Activated CD4-positive, alpha-beta T cell treated with anti-CD3 and anti-CD28 coated beads, Interleukin-10, Interleukin-2, amounts not matched to agents 100 ng/mL and 50 ng/mL, durations not matched to agents 16 hours and 8 hours (primary cell): ENCODE measurements at regions not wholly inside any gene's neighbourhood (a gene's known extent, or its start where the extent isn't known, plus 50 kb on each side); places are given as distances from the start of the nearest gene placed in this dataset.
"Not testable (repeated sequence)": the region's sequence is repeated elsewhere in the genome, so short reads cannot be mapped to it uniquely, and the experiment has no call there.

Experiments used
- DNase-seq: peaks from one replicate; pipeline ENCODE4 v3.0.0-alpha.2; 2020

DNA sequence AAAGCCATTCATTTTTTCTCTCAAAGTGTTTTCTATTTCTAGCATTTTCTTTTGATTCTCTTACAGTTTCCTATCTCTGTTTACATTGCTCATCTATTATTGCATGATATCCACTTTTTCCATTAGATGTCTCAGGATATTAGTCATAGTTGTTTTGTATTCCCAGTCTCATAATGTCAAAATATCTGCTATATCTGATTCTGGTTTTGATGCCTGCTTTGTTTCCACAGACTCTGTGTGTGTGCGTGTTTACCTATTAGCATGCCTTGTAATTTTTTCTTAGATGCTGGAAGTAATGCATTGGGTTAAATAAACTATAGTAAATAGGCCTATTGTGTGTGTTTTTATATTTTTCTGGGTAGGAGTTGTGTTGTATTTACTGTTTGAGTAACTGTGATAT lies 1126.3 kb downstream of the SORCS1 start:
- DNase-seq, result no peak

DNA sequence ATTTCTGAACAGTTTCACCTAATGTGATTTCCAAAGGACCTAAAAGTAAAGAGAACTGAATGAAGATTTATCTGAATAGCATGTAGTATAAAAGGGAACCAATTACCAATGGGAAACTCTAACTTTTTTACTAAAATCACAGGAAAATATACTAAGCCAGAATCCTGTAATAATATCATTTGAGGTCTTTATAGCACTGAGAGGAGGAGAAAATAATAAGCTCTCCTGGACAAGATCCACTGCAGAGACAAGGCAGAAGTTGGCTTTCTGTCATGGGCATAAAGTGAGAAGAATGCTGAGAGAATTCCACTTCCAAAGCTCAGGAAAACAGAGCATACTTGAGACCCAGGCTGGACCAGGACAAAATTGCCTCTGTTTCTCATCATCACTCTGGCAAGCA lies 1131.4 kb downstream of the SORCS1 start:
- DNase-seq, result no peak

DNA sequence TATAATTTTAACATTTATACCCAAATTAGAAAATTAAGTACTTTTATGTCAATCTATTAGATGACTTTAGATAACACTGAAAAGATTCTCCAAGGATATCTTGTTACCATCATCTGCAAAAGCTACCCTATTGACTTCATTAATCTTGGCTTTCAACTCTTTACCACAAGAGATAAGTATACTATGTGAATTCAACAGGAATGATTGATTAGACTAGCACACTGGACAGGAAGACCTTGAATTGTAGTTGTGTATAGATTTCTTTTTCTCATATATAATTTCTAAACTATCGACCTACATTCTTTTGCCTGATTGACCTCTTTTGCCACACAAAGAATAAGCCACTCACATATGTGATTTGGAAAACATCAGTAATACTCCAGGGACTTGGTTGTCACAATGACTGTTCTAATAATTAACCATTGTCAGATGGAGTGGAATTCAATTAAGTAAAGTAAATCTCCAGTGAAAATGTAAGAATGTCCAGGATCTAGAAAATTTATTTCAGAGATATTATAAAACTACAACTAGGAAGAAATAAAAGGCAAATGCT lies 1132.0 kb downstream of the SORCS1 start:
- no peak for DNase-seq

DNA sequence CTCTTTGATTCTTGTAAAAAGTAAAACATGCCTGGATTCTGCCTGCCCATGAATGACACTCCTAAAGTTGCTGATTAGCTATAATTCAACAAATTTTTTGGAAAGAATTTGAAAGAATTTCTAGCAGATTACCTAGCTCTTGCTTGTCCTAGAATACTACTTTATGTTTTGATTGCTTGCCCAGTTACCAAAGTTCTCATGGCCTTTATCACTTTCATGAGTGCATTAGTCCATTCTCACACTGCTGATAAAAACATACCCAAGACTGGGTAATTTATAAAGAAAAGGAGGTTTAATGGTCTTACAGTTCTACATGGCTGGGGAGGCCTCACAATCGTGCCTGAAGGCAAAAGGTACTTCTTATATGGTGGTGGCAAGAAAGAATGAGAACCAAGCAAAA lies 1137.3 kb downstream of the SORCS1 start:
- DNase-seq, result no peak

DNA sequence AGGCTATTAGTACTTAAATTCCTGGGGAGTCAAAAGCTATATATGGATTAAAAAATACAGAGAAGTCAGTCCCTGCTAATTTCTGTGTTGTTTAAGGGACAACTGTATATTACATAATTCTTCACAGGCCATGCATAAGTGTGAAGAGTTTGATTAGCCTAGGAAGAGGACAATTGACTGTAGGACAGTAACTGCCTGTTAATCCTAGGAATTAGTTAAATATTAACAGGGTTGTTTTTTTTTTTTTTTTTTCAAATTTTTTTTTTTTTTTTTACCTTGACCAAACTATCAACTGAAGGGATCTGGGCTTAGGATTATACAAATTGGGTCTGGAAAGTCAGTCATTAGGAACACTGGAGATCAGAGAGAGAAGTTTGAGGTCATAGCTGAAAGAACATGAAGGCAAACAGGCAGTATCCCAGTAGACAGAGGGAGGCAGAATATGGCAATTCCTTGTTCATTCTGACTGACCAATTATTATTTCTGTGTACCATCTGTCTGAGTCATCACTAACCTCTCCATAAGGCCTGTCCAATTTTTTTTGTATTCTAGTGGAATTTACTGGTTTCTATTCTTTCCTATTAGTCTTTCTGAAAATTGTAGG lies 1139.2 kb downstream of the SORCS1 start:
- no peak for DNase-seq

DNA sequence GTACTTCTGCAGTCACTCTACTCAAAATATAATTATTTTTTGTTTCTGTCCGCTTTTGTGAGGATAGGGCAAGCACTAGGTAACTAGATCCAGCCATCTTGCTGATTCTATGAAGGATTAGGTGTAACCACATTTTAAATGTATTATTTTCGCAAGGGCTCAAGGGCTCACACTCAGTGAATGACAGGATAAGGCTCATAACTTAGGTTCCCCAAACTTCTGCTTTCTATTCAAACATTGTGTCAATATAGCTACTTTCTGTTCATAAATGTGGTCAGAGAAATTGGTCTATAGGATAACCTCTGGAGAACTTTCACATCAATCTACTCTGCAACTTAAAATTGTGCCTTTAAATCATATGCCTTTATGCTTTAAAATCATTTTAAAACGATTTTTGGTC lies 1141.2 kb downstream of the SORCS1 start:
- no peak for DNase-seq

DNA sequence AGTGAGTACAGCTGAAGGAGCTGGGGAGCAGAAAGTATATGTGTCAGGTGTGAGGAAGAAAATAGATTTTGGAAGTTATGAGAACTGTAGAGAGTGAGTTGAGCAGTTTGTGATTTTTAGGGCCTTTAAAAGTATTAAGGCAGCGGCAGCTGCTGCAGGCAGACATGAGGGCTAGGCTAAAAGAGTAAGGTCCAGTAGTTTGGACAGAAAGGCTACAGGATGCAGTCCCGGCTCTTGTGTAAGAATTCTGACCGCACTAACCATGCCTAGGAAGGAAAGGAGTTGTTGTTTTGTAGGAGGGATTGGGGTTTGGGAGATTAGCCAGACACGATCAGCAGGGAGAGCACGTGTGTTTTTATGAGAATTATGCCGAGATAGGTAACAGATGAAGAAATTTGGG lies 1144.9 kb downstream of the SORCS1 start:
- not testable (repeated sequence) for DNase-seq

DNA sequence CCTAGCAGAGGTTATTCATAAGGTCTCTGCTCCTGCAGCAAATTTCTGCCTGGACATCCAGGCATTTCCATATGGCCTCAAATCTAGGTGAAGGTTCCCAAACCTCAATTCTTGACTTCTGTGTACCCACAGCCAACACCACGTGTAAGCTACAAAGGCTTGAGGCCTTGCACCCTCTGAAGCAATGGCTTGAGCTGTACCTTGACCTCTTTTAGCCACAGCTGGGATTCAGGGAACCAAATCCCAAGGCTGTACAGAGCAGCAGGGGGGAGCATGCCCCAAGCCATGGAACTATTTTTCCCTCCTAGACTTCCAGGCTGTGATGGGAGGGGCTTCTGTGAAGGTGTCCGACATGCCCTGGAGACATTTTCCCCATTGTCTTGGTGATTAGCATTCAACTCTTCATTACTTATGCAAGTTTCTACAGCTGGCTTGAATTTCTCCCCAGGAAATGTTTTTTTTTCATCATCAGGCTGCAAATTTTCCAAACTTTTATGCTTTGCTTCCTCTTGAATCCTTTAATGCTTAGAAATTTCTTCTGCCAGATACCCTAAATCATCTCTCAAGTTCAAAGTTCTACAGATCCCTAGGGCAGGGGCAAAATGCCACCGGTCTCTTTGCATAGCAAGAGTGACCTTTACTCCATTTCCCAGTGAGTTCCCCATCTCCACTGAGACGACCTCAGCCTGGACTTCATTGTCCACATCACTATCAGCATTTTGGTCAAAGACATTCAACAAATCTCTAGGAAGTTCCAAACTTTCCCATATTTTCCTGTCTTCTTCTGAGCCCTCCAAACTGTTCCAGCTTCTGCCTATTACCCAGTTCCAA lies 1148.9 kb downstream of the SORCS1 start:
- not testable (repeated sequence) for DNase-seq

DNA sequence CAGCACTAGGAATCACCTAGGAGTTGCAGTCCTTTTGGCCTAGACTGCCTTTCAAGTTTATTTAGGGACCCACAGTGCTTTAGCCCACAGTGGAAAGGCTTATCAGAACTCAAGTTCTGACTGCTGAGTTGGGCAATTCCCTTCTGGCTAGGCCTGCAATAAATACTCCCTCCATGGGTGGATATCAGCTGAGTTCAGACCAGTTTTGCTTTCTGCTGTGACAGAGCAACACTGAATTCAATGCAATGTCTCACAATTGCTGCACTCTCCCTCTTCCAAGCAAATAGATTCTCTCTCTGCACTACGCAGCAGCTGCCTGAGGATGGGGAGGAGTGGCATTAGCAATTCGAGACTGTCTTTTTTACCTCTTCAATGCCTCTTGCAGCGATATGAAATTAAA lies 1153.3 kb downstream of the SORCS1 start:
- DNase-seq, result no peak

DNA sequence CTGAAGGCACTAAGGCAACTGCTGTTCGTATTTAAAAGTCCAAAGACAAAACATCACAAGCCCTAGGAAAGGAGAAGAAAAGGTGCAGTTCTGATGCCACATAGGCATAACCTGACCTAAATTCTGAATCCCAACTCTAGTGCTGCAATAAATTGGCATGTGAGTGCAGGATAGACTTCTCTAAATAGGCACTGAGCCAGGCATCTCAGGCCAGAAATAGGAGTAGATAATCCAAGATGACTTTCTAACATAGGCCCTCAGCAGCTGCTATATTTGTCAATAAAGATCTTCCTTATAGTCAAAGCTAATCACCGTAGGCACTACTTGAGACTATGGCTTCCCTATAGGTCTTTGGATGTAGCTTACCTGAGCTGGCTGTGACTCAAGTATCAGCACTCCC lies 1163.8 kb downstream of the SORCS1 start:
- DNase-seq, result no peak

DNA sequence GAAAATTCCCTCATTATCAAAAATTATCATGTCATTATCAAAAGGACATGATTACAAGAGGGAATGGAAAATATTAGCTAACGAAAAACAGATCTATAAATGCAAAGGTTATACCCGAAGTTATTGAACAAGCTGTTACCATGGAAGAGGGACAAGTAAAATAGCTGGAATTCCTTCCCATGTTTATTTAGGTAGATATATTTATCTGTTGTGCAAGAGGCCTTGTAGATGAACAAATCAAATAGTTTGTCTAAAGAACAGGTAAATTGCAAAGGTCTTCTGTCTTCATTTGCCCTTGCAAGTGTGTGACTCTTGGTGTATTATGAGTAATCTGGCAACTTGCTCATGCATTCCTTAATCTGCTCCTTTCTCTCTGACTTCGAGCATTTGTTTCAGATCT lies 1170.9 kb downstream of the SORCS1 start:
- no peak for DNase-seq

DNA sequence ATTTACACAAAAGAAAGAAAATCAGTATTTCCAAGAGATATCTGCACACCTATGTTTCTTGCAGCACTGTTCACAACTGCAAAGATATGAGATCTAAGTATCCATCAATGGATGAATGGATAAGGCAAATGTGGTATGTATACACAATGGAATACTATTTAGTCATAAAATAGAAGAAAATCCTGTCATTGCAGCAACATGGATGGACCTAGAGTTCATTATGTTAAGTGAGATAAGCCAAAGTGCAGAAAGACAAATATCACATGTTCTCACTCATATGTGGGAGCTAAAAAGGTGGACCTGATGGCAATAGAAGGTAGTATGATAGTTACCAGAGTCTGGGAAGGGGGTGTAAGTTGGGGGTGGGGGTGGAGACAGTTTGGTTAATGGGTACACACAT lies 1171.6 kb downstream of the SORCS1 start:
- DNase-seq, result no peak

DNA sequence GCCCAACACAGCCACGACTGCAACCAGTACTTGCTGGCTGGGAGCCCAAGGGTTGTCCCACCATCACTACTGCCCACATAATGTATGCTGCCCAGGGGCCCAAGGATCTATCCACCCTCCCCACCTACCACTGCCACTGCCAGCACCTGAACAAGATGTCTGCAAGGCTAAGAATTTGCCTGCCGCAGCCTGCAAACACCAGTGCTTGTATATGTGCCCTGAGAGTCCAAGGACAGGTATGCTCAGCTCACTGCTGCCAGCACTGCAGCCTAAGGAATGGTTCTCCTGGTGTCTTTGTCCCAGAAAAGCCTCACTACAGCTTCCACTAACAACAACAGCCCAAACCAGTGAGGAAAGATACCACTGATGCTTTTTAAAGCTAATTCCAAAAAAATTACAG lies 1174.0 kb downstream of the SORCS1 start:
- no peak for DNase-seq

DNA sequence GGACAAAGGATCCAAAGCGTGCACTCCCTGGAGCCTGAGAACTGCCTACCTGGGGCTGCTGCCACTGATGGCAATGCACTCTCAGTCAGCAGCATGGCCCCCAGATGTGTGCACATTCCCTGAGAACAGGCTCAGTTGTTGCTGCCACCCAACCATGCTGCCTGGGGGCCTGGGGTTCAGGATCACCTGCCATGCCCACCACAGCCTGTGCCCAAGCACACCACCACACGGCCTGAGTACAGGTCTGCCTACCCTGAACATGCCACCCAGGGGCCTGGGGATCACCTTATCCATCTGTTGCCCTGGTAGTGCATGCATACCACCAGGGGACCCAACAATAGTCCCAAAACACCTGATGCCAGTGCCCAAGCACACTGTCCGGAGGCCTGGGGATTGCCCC lies 1174.5 kb downstream of the SORCS1 start:
- DNase-seq, result no peak

DNA sequence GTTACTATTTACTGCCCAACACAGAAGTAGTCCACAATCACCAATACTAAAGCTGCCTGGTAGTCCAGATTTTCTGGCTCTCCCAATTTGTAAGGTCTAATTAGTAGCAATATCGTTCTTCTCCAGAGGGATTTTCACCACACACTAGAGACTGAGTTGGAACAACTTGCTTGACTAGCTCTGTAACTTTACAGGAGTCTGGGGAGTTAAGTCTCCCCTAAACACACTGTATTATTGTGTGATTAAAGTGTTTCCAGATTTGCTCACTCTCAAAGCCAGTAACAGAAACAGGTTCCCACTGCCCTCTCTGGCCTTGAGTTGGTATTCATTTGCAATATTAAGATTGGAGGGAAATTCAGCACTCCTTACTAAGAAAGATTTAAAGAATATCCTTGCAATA lies 1175.7 kb downstream of the SORCS1 start:
- DNase-seq, result no peak

DNA sequence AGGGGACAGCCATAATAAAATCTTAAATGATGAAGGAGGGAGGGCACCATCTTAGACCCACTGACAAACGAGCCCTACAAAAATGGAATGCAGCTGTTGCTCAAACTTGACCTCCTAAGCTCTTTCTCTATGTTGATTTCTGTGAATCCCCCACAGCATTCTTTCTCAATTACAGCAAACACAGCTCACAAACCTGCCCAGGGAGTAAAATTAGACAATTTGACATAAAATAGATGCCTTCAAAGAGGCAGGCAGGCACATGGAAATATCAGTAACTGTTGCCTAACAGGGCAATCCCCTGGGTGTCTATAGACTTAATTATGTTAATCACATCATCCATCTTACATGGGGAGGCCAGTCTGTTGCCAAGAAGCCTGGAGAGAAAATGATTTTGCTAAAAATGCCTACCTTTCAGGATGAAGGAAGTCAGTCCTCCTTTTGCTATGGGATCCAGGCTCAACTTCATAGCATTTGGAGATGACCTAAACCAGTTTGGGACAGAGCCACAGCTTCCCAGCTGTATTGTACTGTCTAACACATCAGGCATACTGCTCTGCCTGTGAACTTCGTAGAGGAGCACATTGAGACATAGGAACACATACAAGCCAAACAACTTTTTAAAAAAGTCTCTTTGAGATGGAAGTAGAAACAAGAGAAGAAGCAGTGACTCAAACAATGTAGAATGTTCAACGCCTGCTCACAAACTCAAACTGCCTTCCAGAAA lies 1177.4 kb downstream of the SORCS1 start:
- no peak for DNase-seq

DNA sequence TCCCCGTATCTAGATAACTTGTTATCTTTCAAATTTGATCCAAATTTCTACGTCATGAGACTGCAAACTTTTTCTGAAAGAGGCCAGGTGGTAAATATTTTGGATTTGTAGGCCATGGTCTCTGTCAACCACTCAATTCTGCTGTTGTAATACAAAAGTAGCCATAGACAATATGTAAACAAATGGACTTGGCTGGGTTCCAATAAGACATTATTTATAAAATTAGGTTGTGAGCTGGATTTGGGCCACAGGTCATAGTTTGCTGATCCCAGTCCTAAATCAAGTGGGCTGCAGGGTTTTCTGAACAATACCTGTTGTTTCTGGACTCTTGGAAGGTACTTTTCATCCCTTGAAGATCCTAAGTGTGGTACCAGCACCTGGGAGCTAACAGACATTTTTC lies 1178.0 kb downstream of the SORCS1 start:
- DNase-seq, result no peak

DNA sequence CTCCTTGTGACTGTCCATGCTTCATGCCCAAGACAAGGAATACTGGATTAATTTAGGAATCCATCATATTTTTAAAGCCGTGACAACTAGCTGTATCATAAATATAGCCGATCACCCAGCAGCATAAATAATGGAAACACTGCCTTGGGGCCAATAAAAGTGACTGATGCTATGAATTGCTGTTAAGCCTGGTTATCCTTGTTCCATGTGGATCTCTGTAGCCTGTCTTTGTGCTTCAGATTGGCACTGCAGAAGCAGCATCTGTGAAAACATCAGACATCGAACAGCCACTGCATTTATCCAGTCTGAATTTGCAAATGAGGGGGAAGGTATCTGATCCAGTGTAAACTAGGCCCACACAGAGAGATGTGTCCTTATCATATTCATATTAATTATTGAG lies 1181.8 kb downstream of the SORCS1 start:
- DNase-seq, result no peak

DNA sequence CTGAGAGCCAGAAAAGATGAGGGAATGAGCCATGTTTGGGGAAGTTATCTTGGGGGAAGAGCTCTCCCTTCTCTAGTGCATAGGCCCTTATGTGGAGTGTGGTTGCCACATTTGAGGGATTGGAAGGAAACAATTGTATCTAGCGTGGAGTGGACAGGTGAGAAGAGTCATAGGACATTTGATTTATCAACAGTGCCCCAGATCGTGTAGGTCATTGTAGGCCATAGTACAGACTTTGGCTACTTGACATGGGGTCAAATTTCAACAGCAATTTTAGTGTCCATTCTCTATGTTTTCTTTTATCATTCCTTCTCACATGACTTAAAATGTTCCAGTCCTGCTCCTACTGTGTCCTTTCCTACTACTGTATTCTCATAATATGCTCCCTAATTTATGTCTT lies 1182.8 kb downstream of the SORCS1 start:
- no peak for DNase-seq

DNA sequence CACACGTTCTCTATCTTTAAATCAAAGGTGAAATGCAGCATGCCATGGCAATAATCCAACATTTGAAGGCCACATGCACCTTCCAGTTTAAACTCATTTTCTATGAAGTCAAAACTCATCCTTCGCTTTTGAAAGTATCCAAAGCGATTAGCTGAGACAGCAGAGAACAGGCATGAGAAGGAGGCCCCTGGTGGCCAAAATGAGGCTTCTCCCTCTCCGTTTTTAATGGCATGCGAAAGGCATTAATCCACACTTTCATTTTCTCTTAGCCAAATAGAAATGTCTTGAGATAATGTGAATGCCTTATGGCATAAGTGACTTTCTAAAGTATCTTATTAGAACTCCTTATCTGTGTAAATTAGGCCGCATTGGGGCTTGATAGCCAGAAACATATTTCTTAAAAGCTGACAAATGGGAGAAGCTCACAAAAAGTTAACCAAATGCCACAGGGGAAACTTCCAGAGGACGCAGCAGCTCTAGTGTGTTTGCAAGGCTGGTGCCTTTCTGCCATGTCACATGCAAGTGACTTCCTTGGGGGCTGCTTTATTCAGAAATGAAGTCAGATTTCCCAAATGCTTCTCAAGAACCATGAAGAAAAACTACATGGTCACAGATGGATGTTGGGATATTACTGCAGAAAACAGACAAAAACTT lies 1189.6 kb downstream of the SORCS1 start:
- DNase-seq, result no peak

DNA sequence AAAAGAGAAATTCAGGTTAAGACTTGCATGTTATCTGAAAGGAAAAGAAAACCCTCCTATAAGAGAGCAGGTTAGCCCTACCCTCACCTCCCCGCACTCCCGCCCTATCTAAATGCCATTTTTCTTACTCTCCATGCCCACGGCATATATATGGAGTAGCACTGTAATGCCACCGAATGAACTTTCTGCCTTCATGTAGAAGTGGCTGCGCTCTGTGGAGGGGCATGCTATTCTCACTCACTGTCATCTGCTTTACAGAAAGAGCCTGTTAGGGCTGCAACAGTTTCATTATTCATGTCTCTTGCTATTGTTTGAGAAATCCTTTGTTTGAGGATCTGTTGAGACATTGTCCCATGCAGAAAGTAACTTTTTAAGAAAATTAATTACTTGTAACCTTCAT lies 1190.6 kb downstream of the SORCS1 start:
- DNase-seq, result no peak

DNA sequence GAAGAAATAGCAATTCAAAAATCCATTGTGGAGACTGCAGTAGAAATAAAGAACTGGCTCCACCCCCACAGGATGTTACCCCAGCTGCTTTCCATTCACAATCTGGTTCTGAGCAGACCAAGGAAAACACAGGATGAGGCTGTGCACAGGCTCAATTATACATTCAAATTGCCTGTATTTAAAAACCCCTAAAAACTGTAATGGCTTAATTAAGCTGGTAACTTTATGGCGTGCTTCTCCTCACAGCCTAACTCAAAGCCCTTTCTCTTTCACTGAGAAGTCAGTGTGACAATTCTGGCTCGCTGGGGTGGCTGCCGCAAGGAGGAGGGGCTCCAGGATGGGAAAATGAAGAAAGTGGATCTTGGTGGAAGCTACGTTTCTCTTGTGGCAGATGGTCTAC lies 1191.1 kb downstream of the SORCS1 start:
- no peak for DNase-seq

DNA sequence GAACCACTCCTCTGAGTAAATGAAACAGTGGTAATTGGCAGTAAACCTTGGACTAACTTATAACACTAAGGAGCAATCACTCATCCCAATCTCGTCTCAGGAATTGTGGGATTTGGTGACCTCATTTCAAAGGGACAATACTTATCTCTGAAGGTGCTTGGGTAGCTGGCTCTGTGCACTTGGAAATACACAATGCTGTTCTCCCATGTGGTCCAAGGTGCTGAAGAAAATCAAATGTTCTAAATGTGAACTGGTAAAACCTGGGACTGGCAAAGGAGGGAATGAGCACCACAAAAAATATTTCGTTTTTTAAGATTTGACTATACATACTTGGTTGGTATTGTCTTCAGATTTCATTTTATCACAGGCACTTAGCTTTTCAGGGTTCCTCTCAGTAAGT lies 1193.0 kb downstream of the SORCS1 start:
- no peak for DNase-seq
